ENCODE measurements at regions not wholly inside any gene's neighbourhood (a gene's known extent, or its start where the extent isn't known, plus 50 kb on each side); places are given as distances from the start of the nearest gene placed in this dataset.

DNA sequence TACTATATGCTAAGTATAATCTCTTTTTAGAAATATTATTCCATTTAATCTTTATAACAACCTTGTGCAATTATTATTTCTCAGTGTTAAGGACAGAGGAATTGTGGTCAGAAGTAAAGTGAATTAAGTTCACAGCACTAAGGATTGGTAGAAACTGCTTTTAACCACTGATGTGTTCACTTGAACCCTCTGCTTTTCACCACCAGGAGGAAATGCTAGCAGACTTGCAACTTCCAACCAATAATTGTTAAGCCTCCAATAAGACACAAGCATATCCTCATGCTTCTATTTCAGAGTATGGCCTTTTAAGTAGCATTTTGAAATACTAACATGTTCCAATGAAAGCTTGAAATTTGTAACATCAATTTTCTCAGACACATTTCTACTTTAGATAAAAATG, 527.4 kb downstream of the SI start:
- Histone ChIP-seq H3K36me3 (ENCODE audit: control insufficient read depth in 2 of 2, insufficient read depth in 2 of 2, low read length in 1 of 2) (no peaks in the 10 kb centered on the region), H3K27ac (ENCODE audit: low read depth in 2 of 2, low read length in 1 of 2) (no peak overlapping the region), H3K9me3 (ENCODE audit: control insufficient read depth in 2 of 2, insufficient read depth in 1 of 2, low read depth in 1 of 2, low read length in 1 of 2) (no peaks in the 10 kb centered on the region), H3K4me3 (ENCODE audit: low read depth in 1 of 2, low read length in 2 of 2) (no peak overlapping the region), H3K4me1 (ENCODE audit: control insufficient read depth in 2 of 2, insufficient read depth in 2 of 2, low read length in 1 of 2) (no peaks in the 10 kb centered on the region), H3K27me3 (ENCODE audit: control insufficient read depth in 1 of 2, insufficient read depth in 2 of 2, low read length in 2 of 2) (no peaks in the 10 kb centered on the region)

DNA sequence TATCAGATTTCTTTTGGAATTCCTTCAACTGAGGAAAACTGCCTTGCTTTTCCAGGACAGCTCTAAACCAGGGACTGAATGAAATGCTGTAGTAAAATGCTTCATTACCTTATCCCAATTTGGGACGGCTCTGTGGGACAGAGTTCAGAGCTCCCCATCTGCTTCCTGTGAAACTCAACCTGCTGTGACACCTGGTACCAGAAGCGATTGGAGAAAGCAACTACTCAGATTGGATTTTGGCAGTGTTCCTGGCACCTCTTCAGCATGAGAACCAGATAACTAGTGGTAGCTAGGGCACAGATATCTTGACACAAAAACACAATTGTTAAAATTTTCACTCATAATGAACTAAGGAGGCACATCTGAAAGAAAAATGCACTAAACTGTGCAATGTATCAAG, 539.1 kb downstream of the SI start:
- no peaks in the 10 kb centered on the region for H3K4me1 ChIP-seq (ENCODE audit: control insufficient read depth in 2 of 2, insufficient read depth in 2 of 2, low read length in 1 of 2)
- H3K36me3 ChIP-seq (ENCODE audit: control insufficient read depth in 2 of 2, insufficient read depth in 2 of 2, low read length in 1 of 2) = no peaks in the 10 kb centered on the region
- H3K27ac ChIP-seq (ENCODE audit: low read depth in 2 of 2, low read length in 1 of 2) = no peak overlapping the region
- H3K27me3 ChIP-seq (ENCODE audit: control insufficient read depth in 1 of 2, insufficient read depth in 2 of 2, low read length in 2 of 2) = no peaks in the 10 kb centered on the region
- no peak overlapping the region for H3K4me3 ChIP-seq (ENCODE audit: low read depth in 1 of 2, low read length in 2 of 2)
- WGBS, 2 donors = 67 to 76% methylated on average over 2 of the region's 2 CpGs
- no peaks in the 10 kb centered on the region for H3K9me3 ChIP-seq (ENCODE audit: control insufficient read depth in 2 of 2, insufficient read depth in 1 of 2, low read depth in 1 of 2, low read length in 1 of 2)

DNA sequence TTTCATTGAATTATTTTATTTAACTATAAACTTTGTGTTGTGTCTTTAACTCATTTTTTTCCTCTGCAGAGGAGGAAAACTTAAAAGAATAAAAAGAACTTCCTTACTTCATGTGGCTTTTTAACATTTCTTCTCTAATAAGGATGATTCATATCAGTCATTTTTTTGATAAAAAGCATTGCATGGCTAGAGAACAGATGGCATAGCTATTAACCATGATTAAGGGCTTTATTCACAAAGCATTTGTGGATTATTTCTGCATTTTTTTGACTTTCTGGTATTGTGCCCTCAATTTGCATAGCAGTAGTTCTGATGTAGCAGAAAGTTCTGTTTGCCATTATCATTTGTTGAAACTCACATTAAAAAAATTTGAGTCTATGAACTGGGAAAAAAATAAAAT, 540.8 kb downstream of the SI start:
- Histone ChIP-seq H3K27me3 (ENCODE audit: control insufficient read depth in 1 of 2, insufficient read depth in 2 of 2, low read length in 2 of 2) (no peaks in the 10 kb centered on the region), H3K4me1 (ENCODE audit: control insufficient read depth in 2 of 2, insufficient read depth in 2 of 2, low read length in 1 of 2) (no peaks in the 10 kb centered on the region), H3K9me3 (ENCODE audit: control insufficient read depth in 2 of 2, insufficient read depth in 1 of 2, low read depth in 1 of 2, low read length in 1 of 2) (no peaks in the 10 kb centered on the region), H3K36me3 (ENCODE audit: control insufficient read depth in 2 of 2, insufficient read depth in 2 of 2, low read length in 1 of 2) (no peaks in the 10 kb centered on the region), H3K27ac (ENCODE audit: low read depth in 2 of 2, low read length in 1 of 2) (no peak overlapping the region), H3K4me3 (ENCODE audit: low read depth in 1 of 2, low read length in 2 of 2) (no peak overlapping the region)

DNA sequence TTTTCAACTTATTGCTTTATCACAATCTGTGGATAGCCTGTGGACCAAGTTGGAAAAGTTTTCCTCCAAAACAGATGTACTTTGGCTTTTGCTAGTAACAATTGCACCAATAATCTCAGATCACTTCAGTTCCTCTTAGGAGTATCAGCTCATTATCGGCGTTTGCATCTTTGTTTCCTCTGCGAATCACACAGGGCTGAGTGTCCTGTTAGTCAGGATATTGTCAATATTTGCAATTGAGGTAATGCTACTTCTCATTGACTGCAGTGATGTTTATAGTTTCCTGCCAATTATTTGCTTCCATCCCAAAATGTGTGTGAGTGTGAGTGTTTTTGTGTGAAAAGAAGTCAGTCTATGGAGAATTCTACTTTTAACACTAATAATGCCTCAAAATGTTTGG, 545.0 kb downstream of the SI start:
- whole genome bisulfite sequencing, 2 donors = 66 to 71% methylated on average over 3 of the region's 3 CpGs
- no peaks in the 10 kb centered on the region for H3K36me3 ChIP-seq (ENCODE audit: control insufficient read depth in 2 of 2, insufficient read depth in 2 of 2, low read length in 1 of 2)
- H3K4me1 ChIP-seq (ENCODE audit: control insufficient read depth in 2 of 2, insufficient read depth in 2 of 2, low read length in 1 of 2) = no peaks in the 10 kb centered on the region
- H3K27ac ChIP-seq (ENCODE audit: low read depth in 2 of 2, low read length in 1 of 2) = no peak overlapping the region
- no peaks in the 10 kb centered on the region for H3K9me3 ChIP-seq (ENCODE audit: control insufficient read depth in 2 of 2, insufficient read depth in 1 of 2, low read depth in 1 of 2, low read length in 1 of 2)
- no peak overlapping the region for H3K4me3 ChIP-seq (ENCODE audit: low read depth in 1 of 2, low read length in 2 of 2)
- no peaks in the 10 kb centered on the region for H3K27me3 ChIP-seq (ENCODE audit: control insufficient read depth in 1 of 2, insufficient read depth in 2 of 2, low read length in 2 of 2)

GRCh38 chr3:164526250-164526649, 552.0 kb downstream of the SI start:
- 65 to 77% methylated on average over 2 of the region's 2 CpGs for WGBS, 2 donors
- H3K27ac ChIP-seq (ENCODE audit: low read depth in 2 of 2, low read length in 1 of 2) = no peak overlapping the region
- no peaks in the 10 kb centered on the region for H3K4me1 ChIP-seq (ENCODE audit: control insufficient read depth in 2 of 2, insufficient read depth in 2 of 2, low read length in 1 of 2)
- peaks cover 7 to 9% of the 10 kb centered on the region in 2 donors for H3K9me3 ChIP-seq (ENCODE audit: control insufficient read depth in 2 of 2, insufficient read depth in 1 of 2, low read depth in 1 of 2, low read length in 1 of 2)
- H3K36me3 ChIP-seq (ENCODE audit: control insufficient read depth in 2 of 2, insufficient read depth in 2 of 2, low read length in 1 of 2) = no peaks in the 10 kb centered on the region
- H3K27me3 ChIP-seq (ENCODE audit: control insufficient read depth in 1 of 2, insufficient read depth in 2 of 2, low read length in 2 of 2) = no peaks in the 10 kb centered on the region
- no peak overlapping the region for H3K4me3 ChIP-seq (ENCODE audit: low read depth in 1 of 2, low read length in 2 of 2)

DNA sequence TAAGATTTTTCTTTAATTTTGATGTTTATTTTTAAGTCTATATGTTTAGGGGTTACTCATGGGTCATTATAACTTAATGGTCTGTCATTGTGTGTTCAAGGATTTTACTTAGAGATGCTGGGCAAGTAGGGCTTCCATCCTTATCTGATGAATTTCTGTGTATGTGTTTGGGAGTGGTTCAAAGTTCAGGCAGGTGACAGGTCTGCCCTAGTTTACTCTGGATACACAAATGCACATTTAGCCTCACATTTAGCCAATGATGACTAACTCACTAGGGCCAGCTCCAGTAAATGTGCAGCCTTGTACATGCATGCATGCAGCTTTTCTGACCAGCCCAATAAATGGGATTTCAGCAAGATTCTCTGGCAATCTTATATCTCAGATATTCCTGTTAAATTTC, 554.1 kb downstream of the SI start:
- Histone ChIP-seq H3K9me3 (ENCODE audit: control insufficient read depth in 2 of 2, insufficient read depth in 1 of 2, low read depth in 1 of 2, low read length in 1 of 2) (peaks cover 13 to 20% of the 10 kb centered on the region in 2 donors), H3K36me3 (ENCODE audit: control insufficient read depth in 2 of 2, insufficient read depth in 2 of 2, low read length in 1 of 2) (no peaks in the 10 kb centered on the region), H3K27me3 (ENCODE audit: control insufficient read depth in 1 of 2, insufficient read depth in 2 of 2, low read length in 2 of 2) (no peaks in the 10 kb centered on the region), H3K4me3 (ENCODE audit: low read depth in 1 of 2, low read length in 2 of 2) (no peak overlapping the region), H3K4me1 (ENCODE audit: control insufficient read depth in 2 of 2, insufficient read depth in 2 of 2, low read length in 1 of 2) (no peaks in the 10 kb centered on the region), H3K27ac (ENCODE audit: low read depth in 2 of 2, low read length in 1 of 2) (no peak overlapping the region)

DNA sequence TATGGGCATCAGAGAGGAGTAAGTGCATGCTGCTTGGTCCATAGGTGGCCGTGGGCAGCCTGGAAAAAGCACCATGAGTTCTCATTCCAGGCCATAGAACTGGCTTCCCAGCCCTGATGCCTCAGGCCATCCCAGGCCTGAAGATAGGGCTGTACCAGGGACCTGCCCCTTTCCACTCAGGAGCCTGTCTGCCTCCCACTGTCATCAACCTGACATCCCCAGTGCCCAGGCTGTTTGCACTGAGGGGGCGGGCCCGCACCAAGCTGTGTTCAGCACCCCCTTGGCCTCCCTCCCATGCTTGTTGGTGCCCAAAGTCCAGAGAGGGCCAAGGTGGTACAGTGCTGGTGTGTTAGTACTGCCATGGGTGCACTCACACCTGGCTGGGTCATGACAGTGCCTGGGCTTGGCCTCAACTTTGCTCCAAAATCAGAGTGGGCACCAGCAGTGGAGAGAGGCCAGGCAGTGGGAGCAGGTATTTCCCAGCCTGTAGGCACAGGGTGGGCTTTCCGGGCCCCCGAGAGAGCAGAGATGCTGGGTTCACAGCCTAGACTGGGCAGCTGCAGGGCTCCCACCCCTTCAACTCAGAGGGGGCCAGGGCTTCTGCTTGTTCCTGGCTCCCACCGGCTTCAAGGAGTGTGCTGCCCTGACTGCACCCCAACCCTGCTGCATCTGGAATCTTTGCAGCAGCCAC, 556.1 kb downstream of the SI start:
- WGBS, 2 donors = 86 to 87% methylated on average over 6 of the region's 6 CpGs
- H3K9me3 ChIP-seq (ENCODE audit: control insufficient read depth in 2 of 2, insufficient read depth in 1 of 2, low read depth in 1 of 2, low read length in 1 of 2) = peaks cover 13 to 20% of the 10 kb centered on the region in 2 donors
- H3K36me3 ChIP-seq (ENCODE audit: control insufficient read depth in 2 of 2, insufficient read depth in 2 of 2, low read length in 1 of 2) = no peaks in the 10 kb centered on the region
- H3K27ac ChIP-seq (ENCODE audit: low read depth in 2 of 2, low read length in 1 of 2) = no peak overlapping the region
- no peaks in the 10 kb centered on the region for H3K4me1 ChIP-seq (ENCODE audit: control insufficient read depth in 2 of 2, insufficient read depth in 2 of 2, low read length in 1 of 2)
- no peak overlapping the region for H3K4me3 ChIP-seq (ENCODE audit: low read depth in 1 of 2, low read length in 2 of 2)
- no peaks in the 10 kb centered on the region for H3K27me3 ChIP-seq (ENCODE audit: control insufficient read depth in 1 of 2, insufficient read depth in 2 of 2, low read length in 2 of 2)

- H3K36me3 ChIP-seq (ENCODE audit: control insufficient read depth in 2 of 2, insufficient read depth in 2 of 2, low read length in 1 of 2) = no peaks in the 10 kb centered on the region
- H3K4me1 ChIP-seq (ENCODE audit: control insufficient read depth in 2 of 2, insufficient read depth in 2 of 2, low read length in 1 of 2) = no peaks in the 10 kb centered on the region
- H3K4me3 ChIP-seq (ENCODE audit: low read depth in 1 of 2, low read length in 2 of 2) = no peak overlapping the region
- H3K27me3 ChIP-seq (ENCODE audit: control insufficient read depth in 1 of 2, insufficient read depth in 2 of 2, low read length in 2 of 2) = no peaks in the 10 kb centered on the region
- H3K27ac ChIP-seq (ENCODE audit: low read depth in 2 of 2, low read length in 1 of 2) = no peak overlapping the region
- peaks cover 13 to 20% of the 10 kb centered on the region in 2 donors for H3K9me3 ChIP-seq (ENCODE audit: control insufficient read depth in 2 of 2, insufficient read depth in 1 of 2, low read depth in 1 of 2, low read length in 1 of 2)
- 55 to 97% methylated on average over 2 of the region's 2 CpGs for WGBS, 2 donors
These were observed 556.7 kb downstream of the SI start for GRCh38 chr3:164521644-164522043.

GRCh38 chr3:164521139-164521538, 557.2 kb downstream of the SI start:
- 83 to 84% methylated on average over 4 of the region's 4 CpGs for WGBS, 2 donors
- Histone ChIP-seq H3K4me1 (ENCODE audit: control insufficient read depth in 2 of 2, insufficient read depth in 2 of 2, low read length in 1 of 2) (no peaks in the 10 kb centered on the region), H3K4me3 (ENCODE audit: low read depth in 1 of 2, low read length in 2 of 2) (no peak overlapping the region), H3K27me3 (ENCODE audit: control insufficient read depth in 1 of 2, insufficient read depth in 2 of 2, low read length in 2 of 2) (no peaks in the 10 kb centered on the region), H3K27ac (ENCODE audit: low read depth in 2 of 2, low read length in 1 of 2) (no peak overlapping the region), H3K36me3 (ENCODE audit: control insufficient read depth in 2 of 2, insufficient read depth in 2 of 2, low read length in 1 of 2) (no peaks in the 10 kb centered on the region), H3K9me3 (ENCODE audit: control insufficient read depth in 2 of 2, insufficient read depth in 1 of 2, low read depth in 1 of 2, low read length in 1 of 2) (peaks cover 13 to 20% of the 10 kb centered on the region in 2 donors)

DNA sequence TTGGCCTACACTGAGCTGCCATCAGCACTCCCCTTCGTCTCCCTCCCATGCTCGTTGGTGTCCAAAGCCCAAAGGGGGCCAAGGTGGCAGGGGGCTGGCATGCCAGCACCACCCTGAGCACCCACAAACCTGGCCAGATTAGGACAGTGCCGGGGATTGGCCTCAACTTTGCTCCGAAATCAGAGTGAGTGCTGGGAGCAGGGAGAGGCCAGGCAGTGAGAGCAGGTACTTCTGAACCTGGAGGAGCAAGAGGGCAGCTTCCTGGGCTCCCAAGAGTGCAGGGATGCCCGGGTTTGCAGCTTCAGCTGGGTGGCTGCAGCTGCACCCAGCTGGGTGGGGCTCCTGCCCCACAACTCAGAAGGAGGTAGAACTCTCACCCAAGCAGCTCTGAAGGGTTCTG, 563.0 kb downstream of the SI start:
- Histone ChIP-seq H3K27ac (ENCODE audit: low read depth in 2 of 2, low read length in 1 of 2) (no peak overlapping the region), H3K27me3 (ENCODE audit: control insufficient read depth in 1 of 2, insufficient read depth in 2 of 2, low read length in 2 of 2) (no peaks in the 10 kb centered on the region), H3K9me3 (ENCODE audit: control insufficient read depth in 2 of 2, insufficient read depth in 1 of 2, low read depth in 1 of 2, low read length in 1 of 2) (peaks cover 7 to 9% of the 10 kb centered on the region in 2 donors), H3K4me3 (ENCODE audit: low read depth in 1 of 2, low read length in 2 of 2) (no peak overlapping the region), H3K36me3 (ENCODE audit: control insufficient read depth in 2 of 2, insufficient read depth in 2 of 2, low read length in 1 of 2) (no peaks in the 10 kb centered on the region), H3K4me1 (ENCODE audit: control insufficient read depth in 2 of 2, insufficient read depth in 2 of 2, low read length in 1 of 2) (no peaks in the 10 kb centered on the region)
- 76 to 80% methylated on average over 5 of the region's 5 CpGs for WGBS, 2 donors
